H9 (cell line): ENCODE measurements at regions not wholly inside any gene's neighbourhood (a gene's known extent, or its start where the extent isn't known, plus 50 kb on each side); places are given as distances from the start of the nearest gene placed in this dataset.

ENCODE experiments used
- DNase-seq: peaks from one replicate; pipeline ENCODE4 v3.0.0-alpha.2; 2017
- H2AFZ ChIP-seq: one replicate; pipeline ENCODE4 v1.6.1; 2013; ENCODE audit warnings: mild to moderate bottlenecking, low read length, control low read depth, moderate library complexity
- H2AK5ac ChIP-seq: 2 replicates; pipeline ENCODE4 v1.6.1; 2013; ENCODE audit warnings: low read length, control low read depth, mixed read lengths; ENCODE audit not compliant: insufficient read length
- H2BK120ac ChIP-seq: one replicate; pipeline ENCODE4 v1.6.1; 2013; ENCODE audit warnings: low read depth, mild to moderate bottlenecking, low read length, control low read depth, inconsistent platforms; ENCODE audit not compliant: poor library complexity, severe bottlenecking
- H2BK12ac ChIP-seq: 2 replicates; pipeline ENCODE4 v1.6.1; 2013; ENCODE audit warnings: low read length, control low read depth, mixed read lengths, low read depth; ENCODE audit not compliant: insufficient read length
- H2BK15ac ChIP-seq: 2 replicates; pipeline ENCODE4 v1.6.1; 2013; ENCODE audit warnings: low read depth, low read length, control low read depth
- H2BK20ac ChIP-seq: one replicate; pipeline ENCODE4 v1.6.1; 2013; ENCODE audit warnings: low read depth, mild to moderate bottlenecking, low read length, control low read depth, inconsistent platforms; ENCODE audit not compliant: poor library complexity, severe bottlenecking
- H2BK5ac ChIP-seq: 2 replicates; pipeline ENCODE4 v1.6.1; 2013; ENCODE audit warnings: low read length, control low read depth, mixed read lengths; ENCODE audit not compliant: insufficient read length
- H3K14ac ChIP-seq: 2 replicates; pipeline ENCODE4 v1.6.1; 2013; ENCODE audit warnings: low read length, control low read depth; ENCODE audit not compliant: insufficient read depth
- H3K18ac ChIP-seq: 2 replicates; pipeline ENCODE4 v1.6.1; 2013; ENCODE audit warnings: low read depth, mild to moderate bottlenecking, mixed read lengths, low read length, control low read depth; ENCODE audit not compliant: insufficient read length
- H3K23ac ChIP-seq: 2 replicates; pipeline ENCODE4 v1.6.1; 2013; ENCODE audit warnings: low read length, control low read depth, mixed read lengths, low read depth; ENCODE audit not compliant: insufficient read length
- H3K23me2 ChIP-seq: 2 replicates; pipeline ENCODE4 v1.6.1; 2013; ENCODE audit warnings: low read depth, mild to moderate bottlenecking, mixed read lengths, low read length, control low read depth; ENCODE audit not compliant: insufficient read length, poor library complexity, severe bottlenecking
- H3K27ac ChIP-seq: 2 replicates; pipeline ENCODE4 v1.5.1; 2013; ENCODE audit warnings: low read length, control low read depth, mixed read lengths, low read depth; ENCODE audit not compliant: insufficient read length
- H3K27me3 ChIP-seq: 2 replicates; pipeline ENCODE4 v1.6.1; 2013; ENCODE audit warnings: low read length, control low read depth, inconsistent platforms; ENCODE audit not compliant: insufficient read depth
- H3K4ac ChIP-seq: 2 replicates; pipeline ENCODE4 v1.6.1; 2013; ENCODE audit warnings: low read depth, mild to moderate bottlenecking, control low read depth, inconsistent platforms, low read length, moderate library complexity
- H3K4me1 ChIP-seq: 2 replicates; pipeline ENCODE4 v1.6.1; 2013; ENCODE audit warnings: low read length, control low read depth, inconsistent platforms; ENCODE audit not compliant: insufficient read depth
- H3K4me2 ChIP-seq: 2 replicates; pipeline ENCODE4 v1.6.1; 2013; ENCODE audit warnings: low read length, control low read depth, mixed read lengths; ENCODE audit not compliant: insufficient read length, insufficient read depth
- H3K56ac ChIP-seq: 2 replicates; pipeline ENCODE4 v1.6.1; 2013; ENCODE audit warnings: low read depth, mild to moderate bottlenecking, mixed read lengths, low read length, control low read depth; ENCODE audit not compliant: insufficient read length
- H3K79me1 ChIP-seq: 2 replicates; pipeline ENCODE4 v1.6.1; 2013; ENCODE audit warnings: low read depth, mild to moderate bottlenecking, moderate library complexity, low read length, control low read depth, inconsistent platforms; ENCODE audit not compliant: insufficient read depth, poor library complexity, severe bottlenecking
- H3K79me2 ChIP-seq: 2 replicates; pipeline ENCODE4 v1.6.1; 2013; ENCODE audit warnings: low read length, control low read depth, inconsistent platforms; ENCODE audit not compliant: insufficient read depth
- H3K9ac ChIP-seq: 2 replicates; pipeline ENCODE4 v1.6.1; 2013; ENCODE audit warnings: low read length, control low read depth, mixed read lengths; ENCODE audit not compliant: insufficient read length; ENCODE audit errors: extremely low read depth
- H3K9me3 ChIP-seq: one replicate; pipeline ENCODE4 v1.6.1; 2013; ENCODE audit warnings: low read depth, low read length, inconsistent platforms; ENCODE audit not compliant: control insufficient read depth
- H3T11ph ChIP-seq: one replicate; pipeline ENCODE4 v1.6.1; 2013; ENCODE audit warnings: mild to moderate bottlenecking, low read length, control low read depth, inconsistent platforms
- H4K20me1 ChIP-seq: one replicate; pipeline ENCODE4 v1.6.1; 2013; ENCODE audit not compliant: control insufficient read depth, insufficient read length, insufficient read depth
- H4K5ac ChIP-seq: 2 replicates; pipeline ENCODE4 v1.6.1; 2013; ENCODE audit warnings: low read depth, mild to moderate bottlenecking, mixed read lengths, low read length, control low read depth; ENCODE audit not compliant: insufficient read length
- H4K8ac ChIP-seq: replicated peaks from 2 replicates; pipeline ENCODE4 v1.6.1; 2013; ENCODE audit warnings: low read length, control low read depth, mixed read lengths, low read depth; ENCODE audit not compliant: insufficient read length
- H4K91ac ChIP-seq: 2 replicates; pipeline ENCODE4 v1.6.1; 2013; ENCODE audit warnings: low read depth, mild to moderate bottlenecking, moderate library complexity, mixed read lengths, low read length, control low read depth; ENCODE audit not compliant: insufficient read length
- H3K27ac Mint-ChIP-seq, 3 experiments: 2 replicates in 2 of 3; 3 replicates in 1 of 3; pipeline ENCODE4 v1.8.0; 2020 to 2021; ENCODE audit warnings: mixed read lengths in 3 of 3, mild to moderate bottlenecking in 1 of 3, moderate library complexity in 1 of 3
- H3K27me3 Mint-ChIP-seq: 2 replicates; pipeline ENCODE4 v1.8.0; 2021; ENCODE audit warnings: low read depth, mild to moderate bottlenecking, moderate library complexity, mixed read lengths
- H3K36me3 Mint-ChIP-seq, 3 experiments: 2 replicates in 2 of 3; 3 replicates in 1 of 3; pipeline ENCODE4 v1.8.0; 2020 to 2021; ENCODE audit warnings: low read depth in 3 of 3, mixed read lengths in 3 of 3; ENCODE audit not compliant: insufficient read depth in 1 of 3
- H3K4me1 Mint-ChIP-seq, 2 experiments: 2 replicates each; pipeline ENCODE4 v1.8.0; 2020; ENCODE audit warnings: mixed read lengths in 2 of 2
- H3K4me3 Mint-ChIP-seq, 2 experiments: 2 replicates in 1 of 2; 3 replicates in 1 of 2; pipeline ENCODE4 v1.8.0; 2020 to 2021; ENCODE audit warnings: mild to moderate bottlenecking in 2 of 2, mixed read lengths in 2 of 2, moderate library complexity in 1 of 2
- H3K9me3 Mint-ChIP-seq, 2 experiments: 2 replicates in 1 of 2; 3 replicates in 1 of 2; pipeline ENCODE4 v1.8.0; 2020; ENCODE audit warnings: mild to moderate bottlenecking in 2 of 2, mixed read lengths in 2 of 2, moderate library complexity in 1 of 2
- CTCF ChIP-seq: fragments of 200-600 bp; sonication (generic); conservative IDR thresholded peaks from 3 replicates; pipeline ENCODE4 v1.8.0; 2021; ENCODE audit warnings: antibody characterized with exemption, mild to moderate bottlenecking

GRCh38 chr11:104796301-104796700, 102.0 kb downstream of the CASP12 start:
- H3K36me3 Mint-ChIP-seq = peaks cover 4 to 12% (median 10%) of the 10 kb centered on the region in 3 experiments
- H3K79me1 ChIP-seq = no peaks in the 10 kb centered on the region
- no peak overlapping the region for H4K8ac ChIP-seq
- H2BK12ac ChIP-seq = no peak overlapping the region
- H3K23me2 ChIP-seq = no peaks in the 10 kb centered on the region
- no peak overlapping the region for H3T11ph ChIP-seq
- H2BK120ac ChIP-seq = no peak overlapping the region
- no peak overlapping the region for H3K27ac Mint-ChIP-seq
- H3K4me3 Mint-ChIP-seq = no peak overlapping the region
- TF ChIP-seq CTCF = no peak
- no peak overlapping the region for H2AK5ac ChIP-seq
- no peak overlapping the region for H3K14ac ChIP-seq
- peaks cover 7 to 8% of the 10 kb centered on the region in 2 experiments; a peak in 4 of 5 replicates for H3K9me3 Mint-ChIP-seq
- no peak overlapping the region for H3K56ac ChIP-seq
- H4K20me1 ChIP-seq = no peaks in the 10 kb centered on the region
- no peaks in the 10 kb centered on the region for H3K79me2 ChIP-seq
- no peak overlapping the region for H3K4me2 ChIP-seq
- no peak overlapping the region for H2AFZ ChIP-seq
- no peak overlapping the region for H3K4ac ChIP-seq
- no peak overlapping the region for H2BK20ac ChIP-seq
- no peaks in the 10 kb centered on the region for H3K4me1 Mint-ChIP-seq
- DNase-seq = no peak
- no peak overlapping the region for H3K9ac ChIP-seq
- no peak overlapping the region for H2BK5ac ChIP-seq
- no peaks in the 10 kb centered on the region for H3K27me3 ChIP-seq
- H3K23ac ChIP-seq = no peak overlapping the region
- H4K5ac ChIP-seq = no peak overlapping the region
- H4K91ac ChIP-seq = no peak overlapping the region
- H3K4me1 ChIP-seq = no peaks in the 10 kb centered on the region
- H3K18ac ChIP-seq = no peak overlapping the region
- no peaks in the 10 kb centered on the region for H3K27me3 Mint-ChIP-seq
- no peak overlapping the region for H3K27ac ChIP-seq
- H2BK15ac ChIP-seq = no peak overlapping the region
- no peaks in the 10 kb centered on the region for H3K9me3 ChIP-seq
